DMS 273 (cell line): ENCODE measurements at regions not wholly inside any gene's neighbourhood (a gene's known extent, or its start where the extent isn't known, plus 50 kb on each side); places are given as distances from the start of the nearest gene placed in this dataset.
"Not testable (repeated sequence)": the region's sequence is repeated elsewhere in the genome, so short reads cannot be mapped to it uniquely, and the experiment has no call there.

Source experiments
- DNase-seq: peaks from one replicate; lab custom pipeline; 2025; ENCODE audit not compliant: unreplicated experiment; lab: John Stamatoyannopoulos, UW

DNA sequence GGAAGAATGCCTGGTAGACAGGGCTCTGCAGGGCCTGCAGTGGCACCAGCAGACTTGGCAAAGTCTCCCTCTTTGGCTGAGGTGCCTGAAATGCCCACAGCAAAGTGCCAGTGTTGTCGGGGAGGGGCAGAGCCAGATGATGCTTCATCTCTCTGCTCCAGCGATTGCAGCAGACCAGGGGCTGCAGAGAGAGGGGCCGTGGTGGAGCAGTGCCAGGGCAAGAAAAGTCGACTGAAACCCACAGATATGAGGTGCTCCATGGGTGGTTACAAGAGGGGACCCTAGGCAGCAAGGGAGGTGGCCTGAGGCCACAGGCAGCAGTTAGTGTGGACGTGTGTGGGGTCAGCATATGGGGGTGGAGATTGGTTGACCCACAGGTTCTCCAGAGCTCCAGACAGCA lies 123.5 kb upstream of the SHH start:
- no peak for DNase-seq

DNA sequence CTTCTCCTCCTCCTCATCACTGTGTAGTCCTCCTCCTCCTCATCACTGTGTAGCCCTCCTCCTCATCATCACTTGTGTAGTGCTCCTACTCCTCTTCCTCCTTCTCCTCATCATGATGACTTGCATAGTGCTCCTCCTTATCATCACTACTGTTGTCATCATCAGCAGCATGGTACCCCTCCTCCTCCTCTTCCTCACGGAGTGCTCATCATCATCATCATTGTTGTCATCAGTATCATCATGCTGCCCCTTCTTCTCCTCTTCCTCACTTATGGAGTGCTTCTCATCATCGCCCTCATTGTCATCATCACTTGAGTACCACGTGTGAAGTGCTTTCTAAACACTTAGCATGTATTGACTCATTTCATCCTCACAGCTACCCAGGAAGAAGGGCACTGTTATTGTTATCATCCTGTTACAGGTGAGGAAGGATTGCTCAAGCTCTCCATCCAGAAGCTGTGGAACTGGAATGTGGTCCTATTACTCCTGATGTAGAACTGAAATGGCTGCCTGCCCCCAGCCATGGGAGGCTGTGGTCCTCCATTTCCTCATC lies 122.8 kb upstream of the SHH start:
- no peak for DNase-seq

DNA sequence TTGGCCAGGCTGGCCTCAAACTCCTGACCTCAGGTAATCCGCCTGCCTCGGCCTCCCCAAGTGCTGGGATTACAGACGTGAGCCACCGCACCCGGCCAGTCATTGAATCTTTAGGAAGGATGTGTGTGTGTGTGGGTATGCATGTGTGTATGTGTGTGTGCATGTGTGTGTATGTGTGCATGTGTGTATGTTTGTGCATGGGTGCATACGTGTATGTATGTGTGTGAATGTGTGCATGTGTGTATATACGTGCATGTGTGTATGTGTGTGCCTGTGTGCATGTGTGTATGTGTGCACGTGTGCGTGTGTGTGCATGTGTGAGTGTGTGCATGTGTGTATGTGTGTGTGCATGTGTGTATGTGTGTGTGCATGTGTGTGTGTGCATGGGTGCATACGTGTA lies 120.1 kb upstream of the SHH start:
- not testable (repeated sequence) for DNase-seq

DNA sequence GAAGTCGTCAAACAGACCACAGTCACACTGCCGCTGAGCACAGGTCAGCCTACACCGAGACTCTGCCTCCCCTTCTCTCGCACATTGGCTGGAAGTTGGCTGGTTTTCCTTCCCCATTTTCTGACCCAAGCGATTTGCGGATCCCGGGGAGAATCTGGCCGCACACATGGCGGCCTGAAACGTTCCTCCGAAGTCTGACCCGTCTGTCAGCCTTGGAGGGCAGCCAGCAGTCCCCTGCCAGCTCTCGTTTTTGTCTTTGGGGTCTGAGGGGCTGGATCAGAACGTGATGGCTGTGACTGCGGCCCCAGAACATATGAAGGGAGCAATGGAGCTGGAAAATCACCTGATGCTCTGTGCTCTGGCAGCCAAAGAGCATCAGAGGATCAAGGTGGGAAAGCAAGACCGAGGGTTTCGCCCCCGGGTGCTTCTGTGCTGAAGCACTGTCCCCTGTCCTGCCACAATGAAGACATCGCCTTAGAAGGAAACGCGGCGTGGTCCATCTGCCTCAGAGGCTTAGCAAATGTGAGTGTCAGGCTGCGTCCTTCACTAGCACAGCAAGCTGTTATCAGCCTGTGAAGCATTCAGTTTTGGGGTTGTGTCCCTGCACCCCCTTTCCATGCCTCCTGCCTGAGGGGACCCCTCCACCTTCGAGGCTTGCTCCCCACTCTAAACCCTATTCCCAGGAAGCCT lies 119.3 kb upstream of the SHH start:
- no peak for DNase-seq

DNA sequence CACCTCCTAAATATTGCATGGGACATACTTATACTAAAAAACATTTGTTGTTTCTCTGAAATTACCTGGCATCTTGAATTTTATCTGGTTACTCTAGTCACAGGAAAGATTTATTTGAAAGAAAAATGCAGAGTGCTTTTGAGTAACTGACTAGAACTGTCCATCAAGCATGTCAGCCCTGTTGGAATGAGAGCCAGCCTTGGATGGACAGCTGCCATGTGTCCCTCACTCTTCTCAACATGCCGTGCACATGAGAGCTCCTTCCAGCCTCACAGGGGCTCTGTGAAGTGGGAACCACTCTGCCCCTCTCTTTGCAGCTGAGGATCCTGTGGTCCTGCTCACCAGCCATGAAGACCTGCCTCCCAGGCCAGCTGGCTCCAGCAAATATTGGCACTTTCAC lies 118.3 kb upstream of the SHH start:
- no peak for DNase-seq

DNA sequence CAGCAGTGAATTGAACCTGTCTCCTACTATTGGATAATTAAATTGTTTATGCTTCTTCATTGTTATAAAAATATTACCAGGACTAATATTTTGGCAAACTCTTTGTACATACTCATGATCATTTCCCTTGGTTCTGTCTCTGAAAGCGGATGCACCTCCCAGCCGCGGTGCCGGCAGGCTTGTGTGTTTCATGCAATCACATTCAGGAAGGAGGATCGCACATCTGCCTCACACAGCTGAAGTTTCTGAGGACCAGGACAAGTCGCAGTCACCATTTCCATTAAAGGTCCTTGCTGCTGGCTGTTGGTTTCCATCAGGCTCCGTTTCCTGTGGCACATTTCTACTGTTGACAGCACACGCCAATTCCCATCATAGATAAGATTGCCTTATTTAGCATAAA lies 117.8 kb upstream of the SHH start:
- DNase-seq = no peak

DNA sequence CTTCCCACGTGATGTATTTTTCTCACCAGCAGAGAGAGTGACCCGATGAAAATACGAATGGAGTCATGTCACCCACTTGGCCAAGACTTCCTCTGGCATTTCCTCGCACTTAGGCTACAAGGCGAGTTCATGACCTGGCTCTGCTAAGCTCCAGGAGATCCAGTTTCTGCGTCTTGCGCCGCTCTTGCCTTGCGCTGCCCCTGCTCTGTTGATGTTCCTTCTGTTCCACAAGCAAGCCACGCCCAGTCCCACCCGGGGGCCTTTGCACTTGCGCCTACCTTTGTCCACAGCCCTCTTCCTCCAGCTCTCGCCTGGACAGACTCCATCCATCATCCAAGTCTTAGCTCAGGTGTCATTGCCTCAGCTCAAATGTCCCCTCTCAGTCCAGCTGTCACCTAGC lies 116.3 kb upstream of the SHH start:
- no peak for DNase-seq

DNA sequence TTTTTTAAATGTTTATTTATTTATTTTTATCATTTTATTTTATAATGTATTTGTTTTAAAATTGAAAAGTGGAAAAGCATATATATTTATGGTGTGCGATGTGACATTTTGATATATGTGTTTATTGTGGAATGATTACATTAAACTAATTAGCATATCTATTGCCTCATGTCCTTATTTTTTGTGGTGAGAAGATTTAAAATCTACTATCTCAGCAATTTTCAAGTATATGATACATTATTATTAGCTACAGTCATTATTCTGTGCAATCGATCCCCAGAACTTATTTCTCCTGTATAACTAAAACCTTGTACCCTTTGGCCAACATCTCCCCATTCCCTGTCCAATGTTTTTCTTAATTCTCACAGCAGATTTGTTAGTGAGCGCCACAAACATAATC lies 115.6 kb upstream of the SHH start:
- DNase-seq = no peak

DNA sequence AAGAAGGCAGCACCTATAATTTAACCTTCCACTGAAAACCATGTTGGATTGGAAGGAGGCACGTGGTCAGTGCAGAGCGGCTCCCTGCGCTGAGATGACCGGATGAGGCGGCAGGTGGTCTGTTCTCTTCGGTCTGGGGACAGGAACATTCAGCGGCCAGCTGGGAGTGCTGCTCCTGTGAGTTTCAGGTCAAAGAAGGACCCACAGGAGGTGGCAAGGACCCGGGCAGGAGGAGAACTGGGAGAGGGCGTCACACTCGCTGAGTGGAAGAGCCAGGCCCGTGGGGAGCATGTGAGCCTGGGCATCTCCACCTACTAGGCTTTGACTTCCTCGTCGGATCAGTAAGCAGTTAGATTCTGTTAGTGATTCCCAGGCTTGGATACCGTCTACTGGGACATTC lies 113.4 kb upstream of the SHH start:
- DNase-seq = no peak

DNA sequence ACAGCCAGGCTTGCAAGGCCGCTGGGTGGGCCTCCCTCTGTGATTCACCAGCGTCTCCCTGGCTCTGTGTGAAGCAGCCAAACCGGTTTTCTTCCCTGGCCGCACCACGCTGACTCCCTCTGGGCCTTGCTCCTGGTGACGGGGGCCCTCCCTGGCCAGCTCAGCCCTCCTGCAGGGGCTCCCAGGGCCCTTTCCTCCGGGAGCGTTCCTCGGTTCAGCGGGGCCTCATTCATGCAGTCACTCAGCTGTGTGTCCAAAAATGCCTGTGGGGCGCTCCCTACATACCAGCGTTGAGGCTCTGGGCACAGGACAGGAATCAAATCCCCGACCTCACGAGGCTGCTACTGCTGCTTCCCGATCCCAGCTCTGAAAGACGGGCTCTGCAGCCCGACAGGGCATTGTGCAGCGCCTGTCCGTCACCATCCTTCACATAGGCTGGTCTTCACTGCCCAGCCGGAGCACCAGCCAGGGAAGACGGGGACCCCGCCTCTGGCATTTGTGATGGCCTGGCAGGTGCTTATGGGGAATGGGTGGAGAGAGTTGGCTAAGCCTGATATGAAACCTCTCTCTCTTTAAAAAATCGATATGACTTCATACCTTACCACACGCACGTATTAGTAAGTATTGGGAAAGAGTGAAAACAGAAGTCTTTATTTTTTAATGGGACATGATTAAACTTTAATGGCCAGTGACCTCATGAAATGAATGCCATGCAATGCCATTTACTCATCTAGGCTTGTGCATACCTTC lies 110.0 kb upstream of the SHH start:
- no peak for DNase-seq

DNA sequence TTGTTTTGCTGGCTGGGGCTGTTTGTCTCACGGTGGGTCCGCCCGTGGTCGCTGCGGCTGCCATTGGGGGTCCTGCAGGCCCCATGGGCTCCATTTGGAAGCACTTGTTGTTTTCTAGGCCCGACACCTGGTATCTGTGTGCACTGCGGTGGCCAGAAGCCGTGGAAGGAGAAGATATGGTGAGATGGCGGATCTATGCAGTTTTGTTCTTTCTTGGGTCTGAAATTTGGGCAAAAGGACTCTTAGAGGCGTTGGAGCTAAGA lies 109.5 kb upstream of the SHH start:
- no peak for DNase-seq

DNA sequence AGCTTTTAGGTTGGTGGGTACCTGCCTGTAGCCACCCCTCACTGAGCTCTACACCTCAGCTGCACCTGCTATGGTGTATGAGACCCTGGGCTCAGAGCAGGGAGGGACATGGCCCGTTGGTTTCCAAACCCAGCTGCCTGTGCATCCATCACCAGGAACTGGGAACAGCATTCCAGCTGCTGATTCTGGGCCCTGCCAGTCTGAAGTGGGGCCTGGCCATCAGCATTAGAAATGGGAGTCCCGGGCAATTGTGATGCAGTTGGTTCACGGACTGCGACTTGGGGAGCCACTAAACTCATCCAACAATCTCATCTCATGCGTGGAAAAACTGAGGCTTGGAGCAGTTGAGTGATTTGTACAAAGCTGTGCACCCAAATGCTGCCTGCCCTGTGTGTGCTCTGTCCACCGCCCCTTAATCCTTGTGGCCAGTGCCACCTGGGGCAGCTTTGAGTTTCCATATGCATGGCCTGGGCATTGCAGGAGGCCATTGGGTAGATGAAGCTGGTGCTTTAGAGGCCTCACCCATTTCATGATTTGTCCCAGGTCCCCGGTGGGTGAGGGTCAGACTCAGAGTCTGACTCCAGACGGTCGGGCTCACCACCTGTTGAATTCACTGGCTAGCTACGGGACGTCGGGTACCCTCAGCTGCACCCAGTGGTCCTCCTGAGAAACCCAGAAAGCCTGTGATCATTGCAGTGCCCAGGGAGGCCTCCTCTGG lies 109.0 kb upstream of the SHH start:
- no peak for DNase-seq

DNA sequence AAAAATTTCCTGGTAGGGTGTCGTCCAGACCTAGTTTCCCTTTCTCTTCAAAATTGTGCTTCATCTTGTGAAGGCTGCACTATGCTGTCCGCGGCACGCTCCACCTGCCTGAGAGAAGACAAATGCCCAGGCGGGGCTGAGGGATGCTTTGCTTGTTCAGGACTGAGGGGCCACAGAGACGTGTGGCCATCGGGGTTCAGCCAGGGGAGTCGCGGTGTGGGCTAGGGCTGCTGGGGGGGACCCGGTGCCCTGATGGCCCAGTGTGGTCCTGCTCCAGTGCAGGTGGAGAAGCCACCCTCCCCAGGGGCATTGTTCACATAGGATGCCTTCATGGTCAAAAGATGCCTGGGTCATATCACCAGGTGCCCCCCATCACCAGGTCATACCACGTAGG lies 107.8 kb upstream of the SHH start:
- DNase-seq = no peak

DNA sequence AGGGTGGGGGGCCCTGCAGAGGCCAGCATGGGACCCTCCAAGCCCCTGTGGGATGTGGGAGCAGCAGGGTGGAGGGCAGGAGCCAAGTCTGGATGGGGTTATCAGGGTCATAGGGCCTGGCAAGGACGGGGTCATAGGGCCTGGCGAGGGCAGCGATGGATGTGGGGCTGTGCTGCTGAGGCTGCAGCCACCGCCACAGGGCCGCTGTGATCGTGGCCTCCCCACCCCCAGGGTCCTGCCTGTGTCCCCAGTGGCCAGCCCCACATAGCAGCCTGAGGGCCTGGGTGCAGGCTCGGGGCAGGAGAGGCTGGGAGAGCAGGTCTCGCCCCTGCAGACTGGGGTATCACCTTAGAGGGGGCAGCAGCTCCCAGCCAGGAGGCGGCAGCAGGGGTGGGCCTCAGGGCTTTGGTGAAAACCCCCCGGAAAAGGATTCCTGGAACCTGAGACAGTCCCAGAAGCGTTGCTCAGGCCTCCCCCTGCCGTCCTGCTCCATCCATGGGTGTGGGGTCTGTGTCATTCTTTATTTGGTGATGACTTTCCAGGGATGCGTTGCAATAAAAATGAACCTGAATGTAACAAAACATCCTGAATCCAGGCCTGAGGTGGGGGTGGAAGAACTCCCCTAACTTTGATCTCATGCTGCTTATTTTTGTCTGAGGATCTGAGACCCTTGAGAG lies 107.3 kb upstream of the SHH start:
- no peak for DNase-seq

DNA sequence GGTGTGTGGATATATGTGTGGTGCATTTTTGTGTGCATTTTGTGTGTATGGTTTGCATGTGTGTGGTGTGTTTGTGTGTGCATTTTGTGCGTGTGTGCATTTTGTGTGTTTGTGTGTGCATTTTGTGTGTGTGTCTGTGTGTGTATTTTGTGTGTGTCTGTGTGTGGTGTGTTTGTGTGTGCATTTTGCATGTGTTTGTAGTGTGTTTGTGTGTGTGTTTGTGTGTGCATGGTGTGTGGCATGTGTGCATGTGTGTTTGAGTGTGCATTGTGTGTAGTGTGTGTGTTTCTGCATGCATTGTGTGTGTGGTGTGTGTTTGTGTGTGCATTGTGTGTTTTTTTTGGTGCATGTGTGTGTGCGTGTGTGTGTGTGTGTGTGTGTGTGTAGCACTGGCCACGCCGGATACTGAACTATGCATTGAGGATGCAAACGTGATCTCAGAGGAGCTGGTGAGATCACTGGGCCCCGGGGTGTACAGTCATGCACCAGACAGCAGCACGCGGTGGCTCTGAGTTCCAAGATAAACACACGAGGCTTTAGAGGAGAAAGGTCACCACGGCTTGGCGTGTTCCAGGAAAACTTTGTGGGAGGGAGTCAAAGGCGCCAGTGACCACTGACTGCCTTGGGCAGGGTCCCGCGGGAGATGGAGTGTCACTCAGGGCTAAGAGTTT lies 106.6 kb upstream of the SHH start:
- DNase-seq = peak; percentile 29

DNA sequence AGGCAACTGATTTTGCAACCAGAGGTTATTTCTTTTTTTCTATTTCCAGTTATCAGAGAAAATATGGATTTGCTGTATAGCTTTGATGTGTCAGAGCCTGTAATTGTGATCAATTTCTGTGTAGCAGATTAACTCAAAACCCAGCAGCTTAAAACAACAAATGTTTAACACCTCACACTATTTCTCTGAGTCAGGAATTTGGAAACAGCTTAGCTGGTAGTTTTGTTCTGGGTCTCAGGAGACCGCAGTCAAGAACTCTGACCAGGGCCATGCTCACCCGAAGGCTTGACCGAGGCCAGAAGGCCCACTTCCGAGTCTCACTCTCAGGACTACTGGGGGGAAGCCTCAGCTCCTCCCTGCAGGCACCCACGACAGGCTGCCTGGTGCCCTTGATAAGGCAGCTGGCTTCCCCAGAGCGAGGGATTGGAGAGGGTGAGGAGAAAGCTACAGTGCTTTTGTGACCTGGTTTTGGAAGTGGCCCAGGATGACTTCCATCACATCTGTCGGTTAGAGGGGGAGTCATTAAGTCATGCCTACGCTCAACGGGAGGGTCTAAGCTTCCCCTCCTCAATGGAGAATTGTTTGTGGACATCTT lies 105.7 kb upstream of the SHH start:
- peak; percentile 54 for DNase-seq

DNA sequence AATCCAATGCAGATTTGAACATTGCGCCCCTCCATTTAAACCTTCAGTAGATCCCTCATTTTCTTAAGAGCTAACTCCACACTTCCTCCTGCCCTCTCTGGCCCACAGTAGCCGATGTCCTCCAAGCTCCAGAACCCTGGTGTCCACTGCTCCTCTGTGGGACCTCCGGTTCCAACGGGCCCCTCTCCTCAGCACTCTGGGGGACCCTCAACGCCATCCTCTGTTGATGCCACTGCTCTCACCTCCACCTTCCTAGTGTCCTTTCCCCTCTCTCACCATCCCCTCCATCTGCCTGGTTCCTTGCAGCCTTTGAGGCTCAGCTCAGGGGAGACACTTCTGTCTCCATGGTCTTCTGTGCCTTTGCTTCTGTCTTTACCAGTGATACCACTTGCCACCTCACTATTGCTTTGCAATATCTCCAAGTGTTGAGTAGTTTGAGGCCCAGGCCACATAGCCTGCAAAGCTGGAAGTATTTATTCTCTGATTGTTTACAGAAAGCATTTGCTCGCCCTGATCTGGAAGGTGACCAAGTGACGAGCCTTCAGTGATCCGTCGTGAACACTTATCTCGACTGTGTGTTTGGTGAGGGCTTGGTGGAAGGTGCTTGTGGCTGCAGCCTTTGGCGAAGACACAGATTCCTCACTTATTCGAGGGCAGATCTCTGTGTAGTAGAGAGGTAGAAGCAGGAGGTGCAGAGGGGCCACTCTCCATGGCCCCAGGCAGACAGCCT lies 104.8 kb upstream of the SHH start:
- no peak for DNase-seq

DNA sequence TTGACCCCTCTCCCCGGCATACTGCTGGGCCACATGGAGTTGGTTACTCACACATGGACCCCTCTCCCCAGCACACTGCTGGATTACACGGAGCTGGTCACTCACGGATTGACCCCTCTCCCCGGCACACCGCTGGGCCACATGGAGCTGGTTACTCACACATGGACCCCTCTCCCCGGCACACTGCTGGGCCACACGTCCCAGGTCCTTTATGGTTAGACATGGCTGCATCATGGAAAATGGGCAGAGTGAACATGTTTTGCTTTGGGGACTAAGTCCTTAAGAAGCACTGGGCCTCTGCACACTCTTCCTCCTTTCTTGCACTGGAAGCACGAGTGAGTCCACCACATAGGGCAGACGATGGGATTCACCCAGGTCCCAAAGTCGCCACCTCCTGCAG lies 102.1 kb upstream of the SHH start:
- DNase-seq = no peak

DNA sequence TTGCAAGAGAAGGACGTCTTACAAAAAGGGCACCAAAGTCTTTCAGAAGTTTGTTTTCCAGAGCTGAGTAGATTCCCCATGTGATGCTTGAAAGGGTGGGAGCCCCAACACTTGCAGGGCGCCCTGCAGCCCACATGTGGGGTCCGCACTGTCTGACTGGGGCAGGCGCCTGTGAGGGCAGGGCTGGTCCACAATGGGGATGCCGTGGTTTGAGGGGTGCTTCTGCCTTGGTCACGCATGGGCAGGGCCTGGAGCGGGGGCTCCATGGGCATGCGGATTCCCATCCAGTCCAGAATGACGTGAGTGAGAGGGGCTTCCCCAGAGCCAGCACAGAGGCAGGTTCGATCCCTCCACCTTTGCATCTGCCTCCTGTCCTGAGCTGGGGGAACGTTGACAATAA lies 101.5 kb upstream of the SHH start:
- DNase-seq = no peak

DNA sequence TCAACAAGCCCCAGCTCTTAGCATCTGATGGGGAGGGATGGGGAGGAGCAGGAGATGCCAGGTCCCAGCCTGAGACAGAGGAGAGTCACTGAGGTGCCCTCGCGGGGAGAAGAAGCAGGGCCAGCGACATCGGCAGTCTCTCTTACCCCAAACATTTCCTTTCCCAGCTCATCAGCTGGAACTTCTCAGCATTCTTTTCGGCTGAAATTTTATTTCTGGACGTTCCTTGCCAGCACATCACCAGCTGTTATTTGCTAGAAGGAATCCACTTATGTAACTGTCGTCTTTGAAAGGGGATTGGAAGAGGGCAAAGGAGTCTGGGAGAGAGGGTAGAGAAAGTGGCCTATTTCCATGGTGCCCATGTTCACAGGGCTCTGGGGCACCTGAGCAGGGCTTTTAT lies 101.0 kb upstream of the SHH start:
- DNase-seq = no peak
